ENCODE measurements at regions not wholly inside any gene's neighbourhood (a gene's known extent, or its start where the extent isn't known, plus 50 kb on each side); places are given as distances from the start of the nearest gene placed in this dataset.

DNA sequence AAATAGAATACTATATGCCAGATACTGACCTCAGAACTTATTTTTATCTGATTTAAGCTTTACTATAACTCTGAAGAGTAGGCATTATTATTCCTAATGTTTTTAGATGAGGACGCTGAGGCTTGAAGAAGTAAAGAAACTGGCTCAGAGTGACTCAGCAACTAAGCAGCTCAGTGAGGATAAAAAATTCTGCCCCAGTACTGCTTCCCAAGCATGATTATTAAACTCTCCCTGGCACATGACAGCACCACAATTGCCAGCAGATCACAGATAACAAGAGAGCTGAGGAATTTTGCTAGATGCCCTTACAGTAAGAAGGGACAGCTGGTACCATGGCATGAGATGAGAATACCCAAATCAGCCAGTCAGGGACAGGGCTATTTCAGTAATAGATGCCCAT is 219.4 kb downstream of the NKX6-1 start (continued):
- TF ChIP-seq TBP (optimal IDR thresholded peaks at IDR 0.05; ENCODE audit: low read depth, low read length) (no peak), SMARCA4 (IDR thresholded peaks at IDR 0.05) (no peak)
- TF ChIP-seq, protein P1, sequence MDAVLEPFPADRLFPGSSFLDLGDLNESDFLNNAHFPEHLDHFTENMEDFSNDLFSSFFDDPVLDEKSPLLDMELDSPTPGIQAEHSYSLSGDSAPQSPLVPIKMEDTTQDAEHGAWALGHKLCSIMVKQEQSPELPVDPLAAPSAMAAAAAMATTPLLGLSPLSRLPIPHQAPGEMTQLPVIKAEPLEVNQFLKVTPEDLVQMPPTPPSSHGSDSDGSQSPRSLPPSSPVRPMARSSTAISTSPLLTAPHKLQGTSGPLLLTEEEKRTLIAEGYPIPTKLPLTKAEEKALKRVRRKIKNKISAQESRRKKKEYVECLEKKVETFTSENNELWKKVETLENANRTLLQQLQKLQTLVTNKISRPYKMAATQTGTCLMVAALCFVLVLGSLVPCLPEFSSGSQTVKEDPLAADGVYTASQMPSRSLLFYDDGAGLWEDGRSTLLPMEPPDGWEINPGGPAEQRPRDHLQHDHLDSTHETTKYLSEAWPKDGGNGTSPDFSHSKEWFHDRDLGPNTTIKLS (IDR thresholded peaks at IDR 0.05; ENCODE audit: borderline replicate concordance, low read depth): no peak

DNA sequence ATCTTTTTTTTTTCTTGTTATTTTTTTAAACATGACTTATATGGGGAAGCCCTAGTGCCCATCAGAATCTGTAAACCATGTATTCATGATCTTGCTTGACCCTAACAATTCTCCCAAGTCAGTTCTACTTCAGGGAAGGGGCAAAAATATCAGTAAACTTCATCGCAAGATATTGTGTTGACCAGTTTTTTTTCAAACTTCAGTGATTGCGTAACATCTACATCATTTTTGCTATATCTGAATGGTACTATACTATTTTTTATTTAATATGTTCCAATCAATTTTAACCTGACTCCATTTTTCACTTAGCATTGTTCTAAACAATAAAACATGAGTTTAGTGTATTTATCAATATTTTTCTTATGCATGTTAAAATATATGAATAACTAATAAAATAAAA is 221.2 kb downstream of the NKX6-1 start:
- in situ Hi-C loops (cut with MboI): no loop called here
- Histone ChIP-seq H3K9me3 (replicated peaks; ENCODE audit: control insufficient read depth, insufficient read depth, low read depth, low read length) (no peaks in the 10 kb centered on the region), H3K36me3 (ENCODE audit: control insufficient read depth, insufficient read depth, low read length) (no peaks in the 10 kb centered on the region; the same call in 2 of the 3 replicates), H3K4me1 (replicated peaks in 1 of 2; ENCODE audit: control insufficient read depth in 2 of 2, insufficient read depth in 2 of 2, low read length in 2 of 2) (no peaks in the 10 kb centered on the region), H3K79me2 (ENCODE audit: control insufficient read depth, insufficient read depth, low read length) (no peaks in the 10 kb centered on the region), H4K20me1 (replicated peaks; ENCODE audit: control insufficient read depth, insufficient read depth, low read length) (no peaks in the 10 kb centered on the region), H3K4me3 (no peak overlapping the region), H3K4me2 (ENCODE audit: insufficient read depth, low read length) (no peak overlapping the region), H3K9ac (ENCODE audit: insufficient read depth in 1 of 2, low read depth in 2 of 2, low read length in 2 of 2) (no peak overlapping the region), H3K27me3 (ENCODE audit: control insufficient read depth in 2 of 2, insufficient read depth in 2 of 2, low read length in 2 of 2) (no peaks in the 10 kb centered on the region), H3K27ac (ENCODE audit: extremely low read depth, low read depth, low read length) (no peak overlapping the region), H2AFZ (ENCODE audit: low read depth, low read length) (no peak overlapping the region), H3K9me1 (ENCODE audit: control insufficient read depth, insufficient read depth, low read length) (no peaks in the 10 kb centered on the region)
- ATAC-seq (no peak), DNase-seq (ENCODE audit: extremely low read depth in 1 of 4, low spot score in 3 of 4) (no peak), FAIRE-seq (no peak)
- POLR2A ChIA-PET: no interaction called here
- CTCF ChIA-PET (ENCODE audit: low intra/inter-chr PET ratio): no interaction called here
- TF ChIP-seq CAMTA2 (CRISPR knock-in tag; conservative IDR thresholded peaks at IDR 0.05) (no peak), HNRNPK (IDR thresholded peaks at IDR 0.05; ENCODE audit: low read depth, low read length, poor library complexity, severe bottlenecking) (no peak), SMAD1 (IDR thresholded peaks at IDR 0.05; ENCODE audit: low read depth, low read length, partially characterized antibody) (no peak), ZNF239 (CRISPR knock-in tag; IDR thresholded peaks at IDR 0.05) (no peak), ZNF589 (CRISPR knock-in tag; IDR thresholded peaks at IDR 0.05; ENCODE audit: low read depth) (no peak), SAFB (IDR thresholded peaks at IDR 0.05; ENCODE audit: borderline replicate concordance, low read depth, low read length) (no peak), SMC3 (conservative IDR thresholded peaks at IDR 0.05; ENCODE audit: insufficient read depth, low read depth, low read length) (no peak), NR3C1 (CRISPR knock-in tag; IDR thresholded peaks at IDR 0.05) (no peak), RBFOX2 (IDR thresholded peaks at IDR 0.05; ENCODE audit: low read depth, low read length) (no peak), CEBPB (tag; IDR thresholded peaks at IDR 0.05) (peak; percentile 95), GATAD2B (IDR thresholded peaks at IDR 0.05; ENCODE audit: borderline replicate concordance) (no peak), CEBPG (CRISPR knock-in tag; IDR thresholded peaks at IDR 0.05) (no peak), CEBPG (tag; conservative IDR thresholded peaks at IDR 0.05 in 1 of 2, IDR thresholded peaks at IDR 0.05 in 1 of 2) (peak; percentile 64 to 97)
- 32% methylated on average over 2 of the region's 2 CpGs for WGBS (ENCODE audit: insufficient coverage, low coverage, missing lambda C conversion rate)
- intact Hi-C loops (cut with micrococcal nuclease): no loop called here
- no TSS peak for BruUV-seq (replicated peaks)

Data from K562 (cell line).